Fibroblast of lung (primary cell): ENCODE measurements at regions not wholly inside any gene's neighbourhood (a gene's known extent, or its start where the extent isn't known, plus 50 kb on each side); places are given as distances from the start of the nearest gene placed in this dataset.
A peak's percentile ranks its signal among the peaks of the same experiment; 100 is the strongest.

ENCODE experiments used
- DNase-seq, 2 donors: peaks; one replicate each; pipeline versions ENCODE4 v3.0.0 to v3.0.0-alpha.2; 2010; ENCODE audit warnings: low read depth in 2 of 2
- H2AFZ ChIP-seq: 2 replicates; pipeline ENCODE4 v1.5.1; 2012; ENCODE audit warnings: low read length, control low read depth, inconsistent platforms
- H3K27ac ChIP-seq: 2 replicates; pipeline ENCODE4 v1.5.1; 2011; ENCODE audit warnings: low read length, control low read depth; ENCODE audit not compliant: insufficient read depth
- H3K27me3 ChIP-seq: 2 replicates; pipeline ENCODE4 v1.5.1; 2011; ENCODE audit warnings: mild to moderate bottlenecking, low read length; ENCODE audit not compliant: control insufficient read depth, insufficient read depth
- H3K36me3 ChIP-seq: 2 replicates; pipeline ENCODE4 v1.5.1; 2011; ENCODE audit warnings: low read length; ENCODE audit not compliant: control insufficient read depth, insufficient read depth
- H3K4me1 ChIP-seq: 2 replicates; pipeline ENCODE4 v1.5.1; 2011; ENCODE audit warnings: low read length; ENCODE audit not compliant: control insufficient read depth, insufficient read depth; ENCODE audit errors: extremely low read depth
- H3K4me2 ChIP-seq: 2 replicates; pipeline ENCODE4 v1.5.1; 2011; ENCODE audit warnings: low read length, control low read depth; ENCODE audit not compliant: insufficient read depth; ENCODE audit errors: extremely low read depth
- H3K4me3 ChIP-seq, 4 experiments: fragments of 200-600 bp in 1 of 4; sonication (generic) in 1 of 4; replicated peaks in 1 of 4; 2 replicates each; pipeline ENCODE4 v1.5.1; 2011 to 2016; ENCODE audit warnings: low read length in 4 of 4, low read depth in 3 of 4, mild to moderate bottlenecking in 3 of 4, control low read depth in 2 of 4, inconsistent platforms in 1 of 4, mixed read lengths in 1 of 4; ENCODE audit not compliant: insufficient read depth in 1 of 4; ENCODE audit errors: control extremely low read depth in 1 of 4
- H3K79me2 ChIP-seq: 2 replicates; pipeline ENCODE4 v1.5.1; 2012; ENCODE audit warnings: mild to moderate bottlenecking, low read length, inconsistent platforms; ENCODE audit not compliant: control insufficient read depth, insufficient read depth
- H3K9ac ChIP-seq: 2 replicates; pipeline ENCODE4 v1.5.1; 2011; ENCODE audit warnings: mild to moderate bottlenecking, low read length, control low read depth; ENCODE audit not compliant: insufficient read depth
- H3K9me3 ChIP-seq: 2 replicates; pipeline ENCODE4 v1.5.1; 2012; ENCODE audit warnings: low read depth, low read length; ENCODE audit not compliant: control insufficient read depth, insufficient read depth
- H4K20me1 ChIP-seq: 2 replicates; pipeline ENCODE4 v1.5.1; 2011; ENCODE audit warnings: low read length; ENCODE audit not compliant: control insufficient read depth, insufficient read depth; ENCODE audit errors: extremely low read depth
- CTCF ChIP-seq, 2 donors: IDR thresholded peaks in 1 of 2; conservative IDR thresholded peaks in 1 of 2; 1 replicate in 1 of 2; 2 replicates in 1 of 2; pipeline ENCODE4 v1.5.1; 2011 to 2012; ENCODE audit warnings: low read length in 2 of 2, control low read depth in 1 of 2, inconsistent platforms in 1 of 2, low read depth in 1 of 2, mild to moderate bottlenecking in 1 of 2
- EZH2 ChIP-seq: IDR thresholded peaks from 2 replicates; pipeline ENCODE4 v1.5.1; 2012; ENCODE audit warnings: low read length, control low read depth, mild to moderate bottlenecking; ENCODE audit errors: missing control alignments

GRCh38 chr9:108105885-108106284, 616.3 kb upstream of the KLF4 start:
- no peaks in the 10 kb centered on the region for H3K36me3 ChIP-seq
- no peaks in the 10 kb centered on the region for H4K20me1 ChIP-seq
- no peak overlapping the region for H3K4me2 ChIP-seq
- no peak for DNase-seq
- H3K4me3 ChIP-seq, result no peak overlapping the region
- H3K9ac ChIP-seq, result no peak overlapping the region
- no peaks in the 10 kb centered on the region for H3K9me3 ChIP-seq
- H3K27me3 ChIP-seq, result no peaks in the 10 kb centered on the region
- no peak overlapping the region for H2AFZ ChIP-seq
- H3K4me1 ChIP-seq, result no peaks in the 10 kb centered on the region
- TF ChIP-seq EZH2 (no peak), CTCF (conservative IDR thresholded peaks at IDR 0.05 in 1 of 2, IDR thresholded peaks at IDR 0.05 in 1 of 2; ENCODE audit: low read depth in 1 of 2, low read length in 2 of 2) (no peak)
- no peak overlapping the region for H3K27ac ChIP-seq
- no peaks in the 10 kb centered on the region for H3K79me2 ChIP-seq

DNA sequence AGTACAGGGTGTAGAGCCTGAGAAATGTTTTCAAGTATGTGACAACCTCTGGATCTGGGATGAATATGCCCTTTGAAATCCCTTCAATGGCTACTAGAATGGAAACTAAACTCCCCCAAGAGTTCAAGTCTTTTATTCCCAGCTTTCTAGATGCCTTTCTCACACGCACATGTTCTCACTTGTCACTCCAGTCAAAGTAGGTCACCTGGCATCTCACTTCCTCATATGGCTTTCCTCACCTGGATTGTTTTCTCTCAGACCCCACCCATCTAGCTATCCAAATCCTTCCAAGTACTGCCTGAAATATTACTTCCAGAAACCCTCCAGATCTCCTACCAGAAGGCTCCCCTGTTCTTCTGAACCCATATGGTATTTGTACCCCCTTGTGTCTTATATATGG, 615.4 kb upstream of the KLF4 start:
- TF ChIP-seq EZH2 (no peak), CTCF (conservative IDR thresholded peaks at IDR 0.05 in 1 of 2, IDR thresholded peaks at IDR 0.05 in 1 of 2; ENCODE audit: low read depth in 1 of 2, low read length in 2 of 2) (no peak)
- no peak overlapping the region for H3K4me3 ChIP-seq
- H3K27me3 ChIP-seq, result no peaks in the 10 kb centered on the region
- no peaks in the 10 kb centered on the region for H3K4me1 ChIP-seq
- no peaks in the 10 kb centered on the region for H3K9me3 ChIP-seq
- no peak overlapping the region for H3K27ac ChIP-seq
- H2AFZ ChIP-seq, result no peak overlapping the region
- no peak overlapping the region for H3K9ac ChIP-seq
- H3K4me2 ChIP-seq, result no peak overlapping the region
- H3K36me3 ChIP-seq, result no peaks in the 10 kb centered on the region
- H3K79me2 ChIP-seq, result no peaks in the 10 kb centered on the region
- no peak for DNase-seq
- no peaks in the 10 kb centered on the region for H4K20me1 ChIP-seq

DNA sequence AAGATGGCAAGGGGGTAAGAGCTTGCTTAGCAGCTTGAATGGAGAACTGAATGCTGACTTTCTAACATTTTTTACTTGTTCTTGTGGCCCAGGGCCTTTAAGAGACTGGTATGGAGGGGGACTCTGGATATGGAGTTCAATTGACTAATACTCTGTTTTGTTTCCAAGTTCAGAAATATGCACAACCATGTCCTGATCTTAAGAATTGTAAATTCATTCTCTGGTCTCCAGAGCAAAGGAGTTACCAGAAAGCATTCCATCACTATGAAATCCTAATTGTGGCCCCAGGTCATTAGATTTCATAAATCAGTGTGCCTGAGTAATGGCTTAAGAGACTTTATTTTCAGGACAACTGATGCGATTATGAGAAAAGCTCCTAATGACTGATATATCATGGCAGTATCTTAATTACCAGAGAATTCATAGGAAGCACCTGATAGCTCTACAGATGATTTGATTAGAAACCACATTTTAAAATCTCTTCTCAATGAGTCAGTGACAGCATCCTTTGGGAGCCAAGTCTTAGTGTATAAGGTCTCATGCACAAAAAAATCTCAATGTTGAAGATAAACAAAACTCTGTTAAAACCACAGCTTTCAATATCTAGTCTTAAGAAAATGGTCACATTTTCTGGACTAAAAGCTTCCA, 613.6 kb upstream of the KLF4 start:
- Histone ChIP-seq H3K9ac (no peak overlapping the region), H3K79me2 (no peaks in the 10 kb centered on the region), H3K4me3 (no peak overlapping the region), H3K27me3 (no peaks in the 10 kb centered on the region), H3K4me1 (no peaks in the 10 kb centered on the region), H4K20me1 (no peaks in the 10 kb centered on the region), H3K9me3 (no peaks in the 10 kb centered on the region), H3K4me2 (no peak overlapping the region), H3K27ac (no peak overlapping the region), H3K36me3 (no peaks in the 10 kb centered on the region), H2AFZ (no peak overlapping the region)
- DNase-seq, result peak; percentile 44 to 85
- TF ChIP-seq CTCF (conservative IDR thresholded peaks at IDR 0.05 in 1 of 2, IDR thresholded peaks at IDR 0.05 in 1 of 2; ENCODE audit: low read depth in 1 of 2, low read length in 2 of 2), result no peak
